Mesothelial cell of epicardium (in vitro differentiated cells): ENCODE measurements at regions not wholly inside any gene's neighbourhood (a gene's known extent, or its start where the extent isn't known, plus 50 kb on each side); places are given as distances from the start of the nearest gene placed in this dataset.

ENCODE experiments used
- DNase-seq, 2 experiments: peaks; one replicate each; pipeline ENCODE4 v3.0.0; 2021; ENCODE audit warnings: low spot score in 2 of 2; ENCODE audit not compliant: unreplicated experiment in 2 of 2
- H3K27ac Mint-ChIP-seq: 2 replicates; pipeline ENCODE4 v1.8.0; 2021; ENCODE audit warnings: mixed read lengths
- H3K27me3 Mint-ChIP-seq: 2 replicates; pipeline ENCODE4 v1.8.0; 2021; ENCODE audit warnings: low read depth, mixed read lengths
- H3K36me3 Mint-ChIP-seq: 2 replicates; pipeline ENCODE4 v1.8.0; 2021; ENCODE audit warnings: mixed read lengths
- H3K4me1 Mint-ChIP-seq: 2 replicates; pipeline ENCODE4 v1.8.0; 2021; ENCODE audit warnings: mixed read lengths
- H3K4me3 Mint-ChIP-seq: 2 replicates; pipeline ENCODE4 v1.8.0; 2021; ENCODE audit warnings: mild to moderate bottlenecking, moderate library complexity, mixed read lengths
- H3K9me3 Mint-ChIP-seq: 2 replicates; pipeline ENCODE4 v1.8.0; 2021; ENCODE audit warnings: mixed read lengths
- CTCF ChIP-seq: fragments of 200-600 bp; sonication (generic); IDR thresholded peaks from one replicate; pipeline ENCODE4 v1.5.0; 2021; ENCODE audit warnings: antibody characterized with exemption; ENCODE audit not compliant: unreplicated experiment

DNA sequence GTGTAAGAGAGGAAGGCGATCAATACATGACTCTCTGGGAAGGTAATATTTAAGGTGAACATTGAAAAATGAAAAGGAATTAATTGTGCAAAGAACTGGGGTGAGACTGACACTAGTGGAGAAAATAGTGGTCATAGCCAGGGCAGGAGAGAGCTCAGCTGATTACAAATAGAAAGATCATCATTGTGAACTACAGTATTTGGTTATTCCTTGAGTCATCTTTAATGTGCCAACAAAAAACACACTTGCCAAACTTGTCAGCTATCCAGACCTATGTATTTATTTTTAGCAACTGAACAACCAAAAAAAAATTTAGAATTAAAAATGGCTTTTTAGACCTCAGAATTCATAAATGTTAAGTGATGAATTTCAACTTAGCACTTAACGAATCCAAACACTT, 749.8 kb upstream of the CDH9 start:
- Mint-ChIP-seq H3K9me3 (peaks cover 21% of the 10 kb centered on the region), H3K27me3 (no peaks in the 10 kb centered on the region), H3K27ac (no peak overlapping the region), H3K36me3 (peaks cover 2% of the 10 kb centered on the region), H3K4me1 (peaks cover 17% of the 10 kb centered on the region), H3K4me3 (no peak overlapping the region)
- no peak for DNase-seq
- TF ChIP-seq CTCF: no peak

DNA sequence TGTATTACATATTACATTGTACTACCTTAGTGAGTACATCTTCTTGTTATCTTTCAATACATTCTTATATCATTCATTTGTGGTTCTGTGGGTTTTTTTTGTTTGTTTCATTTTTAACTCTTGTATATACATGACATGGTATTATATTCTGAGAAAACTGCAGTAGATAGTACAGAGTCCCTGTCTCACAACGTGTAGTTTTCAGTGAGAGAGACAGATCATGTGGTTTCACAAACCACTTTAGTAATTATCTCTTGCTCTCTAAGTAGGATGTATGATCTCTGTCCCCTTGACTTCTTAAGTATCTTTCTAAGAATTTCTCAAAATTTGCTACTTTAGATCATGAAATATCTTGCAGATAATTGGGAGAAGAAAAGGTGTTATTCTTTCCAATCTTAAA, 745.9 kb upstream of the CDH9 start:
- peaks cover 21% of the 10 kb centered on the region for H3K9me3 Mint-ChIP-seq
- DNase-seq: no peak
- H3K4me3 Mint-ChIP-seq: no peak overlapping the region
- H3K27me3 Mint-ChIP-seq: no peaks in the 10 kb centered on the region
- no peak for TF ChIP-seq CTCF
- peaks cover 2% of the 10 kb centered on the region for H3K36me3 Mint-ChIP-seq
- no peak overlapping the region for H3K27ac Mint-ChIP-seq
- H3K4me1 Mint-ChIP-seq: peaks cover 16% of the 10 kb centered on the region

- no peak overlapping the region for H3K4me3 Mint-ChIP-seq
- no peak for DNase-seq
- no peaks in the 10 kb centered on the region for H3K36me3 Mint-ChIP-seq
- H3K4me1 Mint-ChIP-seq: peaks cover 10% of the 10 kb centered on the region
- H3K27me3 Mint-ChIP-seq: no peaks in the 10 kb centered on the region
- H3K27ac Mint-ChIP-seq: no peak overlapping the region
- TF ChIP-seq CTCF: no peak
- no peaks in the 10 kb centered on the region for H3K9me3 Mint-ChIP-seq
Measured at GRCh38 chr5:27778121-27778520, 739.7 kb upstream of the CDH9 start.

- DNase-seq: no peak
- Mint-ChIP-seq H3K4me3 (no peak overlapping the region), H3K27ac (no peak overlapping the region), H3K9me3 (no peaks in the 10 kb centered on the region), H3K27me3 (no peaks in the 10 kb centered on the region), H3K4me1 (peaks cover 5% of the 10 kb centered on the region), H3K36me3 (no peaks in the 10 kb centered on the region)
- no peak for TF ChIP-seq CTCF
Measured at GRCh38 chr5:27773636-27774035, 735.2 kb upstream of the CDH9 start.

DNA sequence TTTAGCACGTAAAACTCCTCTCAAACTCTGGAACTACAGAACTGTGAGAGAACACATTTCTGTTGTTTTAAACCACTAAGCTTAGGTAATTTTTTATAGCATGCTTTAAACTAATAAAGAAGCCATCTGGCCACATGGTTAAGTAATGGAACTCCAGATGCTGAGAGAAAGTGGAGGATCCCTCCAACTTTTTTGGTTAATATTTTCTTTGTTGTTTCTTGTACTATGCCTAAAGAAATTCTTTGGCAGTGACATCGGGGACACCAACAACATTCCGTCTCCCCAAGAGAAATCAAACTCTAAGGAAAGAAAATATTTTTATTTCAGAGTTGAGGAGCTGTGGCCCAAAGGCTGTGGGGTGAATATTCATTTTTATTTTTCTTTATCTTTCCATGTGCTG, 734.8 kb upstream of the CDH9 start:
- Mint-ChIP-seq H3K27me3 (no peaks in the 10 kb centered on the region), H3K9me3 (no peaks in the 10 kb centered on the region), H3K4me3 (no peak overlapping the region), H3K36me3 (no peaks in the 10 kb centered on the region), H3K4me1 (peaks cover 5% of the 10 kb centered on the region), H3K27ac (no peak overlapping the region)
- TF ChIP-seq CTCF: no peak
- no peak for DNase-seq

DNA sequence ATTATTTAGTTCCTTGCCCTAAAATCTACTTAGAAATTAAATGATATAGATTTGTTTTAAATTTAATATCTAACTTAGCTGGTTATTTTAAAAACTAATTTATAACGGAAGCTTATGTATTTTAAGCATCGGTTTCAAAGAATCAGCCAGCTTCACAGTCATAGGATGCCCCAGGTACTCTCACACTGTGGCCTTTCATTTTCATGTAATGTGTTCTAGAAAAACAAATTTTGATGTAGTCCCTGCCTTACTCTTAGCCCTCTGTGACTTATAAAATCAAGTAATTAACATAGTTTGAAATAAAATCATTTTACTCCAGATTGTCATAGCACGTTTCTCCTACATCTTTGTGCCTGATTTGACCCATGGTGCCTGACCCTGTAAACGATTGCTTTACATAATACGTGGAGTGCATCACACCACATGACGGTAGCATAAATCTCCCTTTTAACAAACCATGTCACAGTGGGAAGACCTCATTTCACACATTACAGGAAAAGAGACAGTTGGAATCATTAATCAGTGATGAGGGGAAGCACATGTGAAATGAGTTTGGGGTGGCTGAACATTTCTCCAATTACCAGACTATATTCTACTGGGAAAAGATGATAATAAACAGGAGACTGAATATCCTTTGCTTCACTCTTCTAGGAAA, 731.5 kb upstream of the CDH9 start:
- Mint-ChIP-seq H3K4me1 (peaks cover 5% of the 10 kb centered on the region), H3K4me3 (no peak overlapping the region), H3K27me3 (no peaks in the 10 kb centered on the region), H3K36me3 (no peaks in the 10 kb centered on the region), H3K9me3 (no peaks in the 10 kb centered on the region), H3K27ac (no peak overlapping the region)
- no peak for DNase-seq
- TF ChIP-seq CTCF: no peak
